ENCODE measurements at regions not wholly inside any gene's neighbourhood (a gene's known extent, or its start where the extent isn't known, plus 50 kb on each side); places are given as distances from the start of the nearest gene placed in this dataset.

GRCh38 chr6:150667359-150667758, 67.7 kb downstream of the PLEKHG1 start:
- TF ChIP-seq CTCF (IDR thresholded peaks at IDR 0.05) (no peak), EP300 (IDR thresholded peaks at IDR 0.05; ENCODE audit: low read depth) (no peak), POLR2AphosphoS5 (IDR thresholded peaks at IDR 0.05) (no peak), POLR2A (IDR thresholded peaks at IDR 0.05) (no peak)
